Right renal cortex interstitium (tissue), 3 donors: ENCODE measurements at regions not wholly inside any gene's neighbourhood (a gene's known extent, or its start where the extent isn't known, plus 50 kb on each side); places are given as distances from the start of the nearest gene placed in this dataset.
"Not testable (repeated sequence)": the region's sequence is repeated elsewhere in the genome, so short reads cannot be mapped to it uniquely, and the experiment has no call there.

ENCODE experiments used
- DNase-seq, 3 donors: peaks; one replicate each; pipeline ENCODE4 v3.0.0-alpha.2; 2013; ENCODE audit warnings: low read depth in 3 of 3, low spot score in 2 of 3

DNA sequence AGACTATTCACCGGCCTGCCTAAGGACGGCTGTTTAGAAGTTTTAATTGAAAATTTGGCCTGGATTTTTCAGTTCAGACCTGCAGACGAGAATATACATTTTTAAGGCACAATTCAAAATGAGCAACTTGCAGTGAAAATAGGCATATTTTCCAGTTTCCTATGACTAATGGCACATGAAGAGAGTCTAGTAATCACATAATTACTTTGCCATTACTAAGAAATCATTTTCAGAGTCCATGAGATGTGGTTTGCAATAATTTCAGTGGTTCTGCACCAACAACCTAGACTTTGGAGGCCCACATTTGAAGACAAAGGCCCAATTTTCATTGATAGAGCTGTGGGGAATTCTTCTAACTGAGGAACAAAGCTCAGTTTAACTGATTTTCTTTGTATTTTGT, 205.3 kb downstream of the SOX2 start:
- no peak for DNase-seq

GRCh38 chr3:181919375-181919774, 207.7 kb downstream of the SOX2 start:
- DNase-seq, result no peak

- DNase-seq, result no peak
Measured at GRCh38 chr3:181920409-181920808, 208.7 kb downstream of the SOX2 start.

DNA sequence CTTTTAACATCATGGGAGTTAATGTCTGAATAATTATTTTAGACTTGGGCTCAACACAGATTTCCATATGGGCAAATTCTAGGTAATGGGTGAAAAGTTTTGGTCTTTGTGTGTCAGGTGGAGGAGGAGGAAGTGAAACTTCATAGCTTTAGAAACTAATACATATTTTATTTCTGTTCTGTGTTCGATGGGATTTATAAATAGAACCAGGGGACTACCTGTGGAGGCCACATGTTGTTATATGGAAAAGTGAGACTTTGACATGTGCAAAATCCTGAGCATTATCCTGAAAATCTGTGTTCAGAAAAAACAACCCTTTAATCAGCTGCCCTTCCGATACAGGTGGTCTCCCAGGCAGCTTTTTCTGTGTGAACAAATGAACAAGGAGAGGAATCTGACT, 209.5 kb downstream of the SOX2 start:
- no peak for DNase-seq

- not testable (repeated sequence) for DNase-seq
Measured at GRCh38 chr3:181925841-181926240, 214.1 kb downstream of the SOX2 start.

DNA sequence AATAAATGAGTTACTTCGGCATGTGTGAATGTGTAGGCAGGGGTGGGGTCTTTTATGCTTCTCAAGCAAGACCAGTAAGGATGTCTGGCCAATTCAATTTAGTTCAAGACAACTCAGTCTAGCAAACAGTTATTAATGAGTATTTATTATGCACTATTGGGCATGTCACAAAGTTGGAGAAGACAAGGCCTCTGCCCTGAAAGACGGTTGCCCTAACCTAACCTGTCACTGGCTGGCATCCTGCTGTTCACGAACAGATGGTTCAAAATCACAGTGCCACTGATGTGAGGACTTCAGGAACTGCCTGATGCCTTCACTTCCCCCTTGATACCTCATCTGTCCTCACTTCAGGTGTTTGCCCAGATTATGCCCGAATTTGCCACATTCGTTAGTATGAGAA, 217.8 kb downstream of the SOX2 start:
- no peak for DNase-seq

- DNase-seq, result no peak
Measured at GRCh38 chr3:181930105-181930504, 218.4 kb downstream of the SOX2 start.

DNA sequence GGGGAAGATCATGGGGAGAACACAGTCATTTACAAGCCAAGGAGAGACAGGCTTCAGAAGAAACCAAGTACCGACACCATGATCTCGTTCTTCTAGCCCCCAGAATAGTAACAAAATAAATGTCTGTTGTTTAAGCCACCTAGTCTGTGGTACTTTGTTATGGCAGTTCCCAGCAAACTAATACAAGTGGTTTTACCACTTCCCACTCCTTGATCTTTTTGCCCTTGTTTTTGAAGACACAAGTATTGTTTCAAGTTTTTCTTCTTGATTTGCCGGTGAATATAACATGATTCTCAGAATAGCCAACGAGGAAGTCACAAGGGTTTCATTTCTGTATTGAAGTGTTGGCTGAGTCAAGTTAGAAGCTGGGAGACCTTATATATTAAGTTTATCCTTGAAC, 220.3 kb downstream of the SOX2 start:
- DNase-seq, result no peak

DNA sequence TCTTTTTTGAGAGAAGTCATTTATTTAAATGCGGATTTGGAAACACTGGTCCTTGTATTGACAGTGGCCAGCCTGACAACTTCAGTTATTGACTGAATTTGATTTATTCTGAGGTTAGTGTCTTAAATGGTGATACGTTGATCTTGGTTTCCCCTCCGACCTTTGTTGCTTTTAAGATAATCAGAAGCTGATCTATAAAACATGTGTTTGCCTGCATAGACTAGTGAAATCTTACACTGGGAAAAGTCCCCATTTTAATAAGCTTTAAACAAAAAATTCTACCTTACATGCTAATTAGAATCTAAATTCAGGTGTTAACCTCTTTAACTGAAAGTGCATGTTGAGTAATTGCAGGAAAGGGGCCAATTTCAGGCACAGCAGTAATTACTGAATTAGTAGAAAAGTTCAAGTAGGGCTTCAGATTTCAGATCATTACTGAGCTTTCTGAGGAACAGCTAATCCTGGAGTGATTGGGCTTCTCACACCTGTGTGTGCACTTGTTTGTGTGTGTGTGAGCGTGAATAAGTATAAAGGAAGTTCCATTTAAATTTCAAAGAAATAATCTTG, 221.4 kb downstream of the SOX2 start:
- no peak for DNase-seq

DNA sequence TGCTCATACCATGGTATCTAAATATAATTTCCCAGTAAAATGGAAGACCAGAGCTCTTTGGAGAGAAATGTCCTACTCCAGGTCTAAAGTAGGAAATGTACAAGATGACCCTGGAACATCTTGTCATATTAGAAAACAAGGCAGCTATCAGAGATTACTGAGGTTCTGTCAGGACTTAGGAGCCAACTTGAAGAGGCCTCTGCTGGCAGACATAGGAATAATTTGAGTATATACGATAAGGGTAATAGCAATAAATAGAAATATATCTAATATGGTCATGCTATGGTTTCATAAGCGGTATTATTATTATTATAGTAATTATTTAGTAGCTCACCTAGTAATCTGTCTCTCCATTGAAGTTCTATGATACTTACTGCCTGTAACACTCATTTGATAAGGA, 224.2 kb downstream of the SOX2 start:
- no peak for DNase-seq

GRCh38 chr3:181936774-181937173, 225.0 kb downstream of the SOX2 start:
- no peak for DNase-seq

- not testable (repeated sequence) for DNase-seq
Measured at GRCh38 chr3:181938580-181938979, 226.9 kb downstream of the SOX2 start.

GRCh38 chr3:181940703-181941102, 229.0 kb downstream of the SOX2 start:
- DNase-seq, result no peak

GRCh38 chr3:181941250-181941649, 229.5 kb downstream of the SOX2 start:
- no peak for DNase-seq

DNA sequence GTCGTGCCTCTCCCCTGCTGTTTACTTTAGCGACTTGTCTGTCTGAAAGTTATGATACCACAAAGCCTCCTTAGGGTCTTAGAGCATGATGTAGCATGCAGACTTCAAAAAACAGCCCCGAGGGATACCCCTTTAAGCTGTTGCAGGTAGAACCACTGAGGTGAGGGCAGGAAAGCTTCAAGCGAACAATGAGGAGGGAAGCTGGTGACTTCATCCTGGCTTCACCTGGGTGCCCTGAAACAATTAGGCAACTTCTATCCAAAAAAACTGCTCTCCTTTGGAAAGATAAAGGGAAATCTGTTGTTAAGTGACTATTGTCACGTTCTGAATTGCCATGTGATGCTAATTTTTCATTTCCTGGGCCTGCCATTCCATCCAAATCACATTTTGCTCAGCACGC, 231.6 kb downstream of the SOX2 start:
- DNase-seq, result no peak

DNA sequence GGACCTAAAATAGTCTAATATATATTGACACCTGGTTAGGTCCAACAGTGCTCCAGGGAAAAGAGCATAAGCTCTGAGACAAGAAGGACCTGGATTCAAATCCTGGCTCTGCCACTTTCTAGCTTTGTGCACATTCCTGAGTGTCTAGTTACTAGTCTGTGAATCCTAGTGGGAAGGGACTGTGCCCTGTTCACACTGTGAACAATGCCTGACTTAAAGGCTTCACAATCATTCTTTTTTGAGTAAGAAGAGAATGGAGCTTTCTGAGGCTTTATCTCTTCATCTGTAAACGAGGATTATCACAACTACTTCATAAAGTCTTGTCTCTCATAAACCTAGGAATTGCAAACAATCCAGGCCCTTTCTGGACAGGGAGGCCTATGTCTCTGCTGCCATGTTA, 235.9 kb downstream of the SOX2 start:
- DNase-seq, result no peak

GRCh38 chr3:181948286-181948685, 236.6 kb downstream of the SOX2 start:
- DNase-seq, result no peak

DNA sequence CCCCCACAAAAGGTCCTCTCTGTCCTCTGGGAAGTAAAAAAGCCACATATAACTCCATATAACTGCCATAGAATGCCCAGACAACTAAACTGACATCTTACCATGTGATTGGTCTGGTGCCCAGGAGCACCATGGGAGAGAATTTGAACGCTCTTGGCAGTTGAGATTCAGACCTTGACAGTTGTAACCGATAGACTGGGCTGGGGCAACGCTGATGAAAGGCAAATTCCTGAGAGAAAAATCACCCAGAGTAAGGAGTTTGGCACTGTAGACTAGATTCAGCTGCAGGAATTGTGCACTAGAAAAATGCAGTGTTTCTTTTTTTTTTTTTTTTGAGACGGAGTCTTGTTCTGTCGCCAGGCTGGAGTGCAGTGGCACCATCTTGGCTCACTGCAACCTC, 240.5 kb downstream of the SOX2 start:
- DNase-seq, result no peak

GRCh38 chr3:181952929-181953328, 241.2 kb downstream of the SOX2 start:
- DNase-seq, result no peak

DNA sequence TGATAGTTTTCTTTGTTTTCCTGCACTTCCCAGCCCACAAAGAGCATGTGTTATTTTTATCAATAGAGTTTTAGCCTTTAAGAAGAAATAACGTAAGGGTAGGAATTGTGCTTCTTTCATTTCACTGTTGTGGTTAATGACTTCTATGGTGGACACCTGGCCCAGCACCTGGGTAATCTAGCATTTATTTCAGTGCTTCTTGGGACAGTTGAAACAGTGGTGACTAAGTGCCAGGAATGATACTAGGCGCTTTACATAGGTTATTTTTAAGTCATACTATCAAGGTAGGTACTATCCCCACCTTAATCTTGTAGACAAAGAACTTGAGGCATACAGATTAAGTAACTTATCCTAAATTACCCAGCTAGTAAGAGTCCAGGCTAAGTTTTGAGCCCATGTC, 243.8 kb downstream of the SOX2 start:
- no peak for DNase-seq

- no peak for DNase-seq
Measured at GRCh38 chr3:181956122-181956521, 244.4 kb downstream of the SOX2 start.

DNA sequence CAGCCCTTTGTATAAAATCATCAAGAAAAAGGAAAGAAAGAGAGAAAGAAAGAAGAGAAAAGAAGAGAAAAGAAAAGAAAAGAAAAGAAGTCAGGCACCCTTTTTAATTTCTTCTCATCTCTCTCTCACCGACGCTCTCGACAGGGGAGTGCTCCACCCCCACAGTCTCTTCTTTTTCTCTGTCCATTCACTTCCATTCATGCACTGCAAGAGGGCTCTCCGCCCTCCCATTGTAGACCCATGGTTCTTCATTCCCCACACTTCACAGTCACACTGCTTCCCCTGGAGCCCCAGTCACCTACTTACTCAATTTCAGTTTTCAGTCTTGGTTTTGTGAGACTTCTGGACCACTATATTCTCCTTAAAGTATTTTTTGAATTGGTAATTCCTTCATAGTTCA, 254.7 kb downstream of the SOX2 start:
- DNase-seq, result no peak

- no peak for DNase-seq
Measured at GRCh38 chr3:181969925-181970324, 258.2 kb downstream of the SOX2 start.
